IMR-90 (cell line): ENCODE measurements at regions not wholly inside any gene's neighbourhood (a gene's known extent, or its start where the extent isn't known, plus 50 kb on each side); places are given as distances from the start of the nearest gene placed in this dataset.

ENCODE experiments used
- ATAC-seq: fragments of 200-7000 bp; cut with Tn5 transposase; 2 replicates; pipeline ENCODE4 v1.9.1; 2020; ENCODE audit warnings: low read depth, mild to moderate bottlenecking, moderate library complexity
- BruUV-seq: library from RNA; stranded (reverse); fragments of 400-500 nt; replicated peaks from 2 replicates; lab custom pipeline; 2021; lab: Mats Ljungman, UMichigan
- CTCF ChIA-PET: fragments of 300-600 bp; formaldehyde crosslinking; extraction: SDS; loops from one replicate; lab custom pipeline; 2021; ENCODE audit warnings: antibody characterized with exemption; lab: Yijun Ruan, JAX
- POLR2A ChIA-PET: fragments of 300-600 bp; sonication (Branson Sonifier 250); formaldehyde crosslinking; loops from one replicate; lab custom pipeline; 2022; ENCODE audit warnings: antibody characterized with exemption; ENCODE audit not compliant: unreplicated experiment; lab: Charles Lee
- DNase-seq: peaks from one replicate; pipeline ENCODE4 v3.0.0; 2013
- H2AFZ ChIP-seq: replicated peaks from 2 replicates; pipeline ENCODE3; 2013; ENCODE audit warnings: low read length, mild to moderate bottlenecking; ENCODE audit not compliant: poor library complexity
- H2AK5ac ChIP-seq: 2 replicates; pipeline ENCODE4 v1.6.1; 2013; ENCODE audit warnings: low read depth, low read length, inconsistent platforms
- H2AK9ac ChIP-seq: replicated peaks from 2 replicates; pipeline ENCODE3; 2013; ENCODE audit warnings: mild to moderate bottlenecking, low read depth, low read length, moderate library complexity; ENCODE audit not compliant: poor library complexity
- H2BK120ac ChIP-seq: 2 replicates; pipeline ENCODE4 v1.6.1; 2013; ENCODE audit warnings: low read depth, low read length, inconsistent platforms
- H2BK15ac ChIP-seq: 3 replicates; pipeline ENCODE4 v1.6.1; 2013; ENCODE audit warnings: low read depth, low read length, inconsistent platforms
- H2BK20ac ChIP-seq: 2 replicates; pipeline ENCODE4 v1.6.1; 2013; ENCODE audit warnings: low read depth, mild to moderate bottlenecking, inconsistent platforms, low read length, moderate library complexity
- H2BK5ac ChIP-seq: 2 replicates; pipeline ENCODE4 v1.6.1; 2013; ENCODE audit warnings: mild to moderate bottlenecking, low read depth, low read length, inconsistent platforms; ENCODE audit not compliant: poor library complexity, severe bottlenecking
- H3K14ac ChIP-seq: replicated peaks from 2 replicates; pipeline ENCODE4 v1.6.1; 2013; ENCODE audit warnings: low read depth, low read length, inconsistent platforms
- H3K18ac ChIP-seq: 2 replicates; pipeline ENCODE4 v1.6.1; 2013; ENCODE audit warnings: low read depth, low read length, control low read depth
- H3K23ac ChIP-seq: 2 replicates; pipeline ENCODE4 v1.6.1; 2013; ENCODE audit warnings: low read depth, low read length, inconsistent platforms
- H3K27ac ChIP-seq: 2 replicates; pipeline ENCODE4 v1.5.1; 2013; ENCODE audit warnings: mild to moderate bottlenecking, control low read depth, low read length; ENCODE audit not compliant: insufficient read depth
- H3K27me3 ChIP-seq: 2 replicates; pipeline ENCODE4 v1.6.1; 2013; ENCODE audit warnings: low read length; ENCODE audit not compliant: control insufficient read depth, insufficient read depth
- H3K36me3 ChIP-seq: 2 replicates; pipeline ENCODE4 v1.6.1; 2013; ENCODE audit warnings: low read length, mixed read lengths; ENCODE audit not compliant: control insufficient read depth, insufficient read depth
- H3K4ac ChIP-seq: 2 replicates; pipeline ENCODE4 v1.6.1; 2013; ENCODE audit warnings: low read depth, low read length, inconsistent platforms
- H3K4me1 ChIP-seq: 2 replicates; pipeline ENCODE4 v1.6.1; 2013; ENCODE audit warnings: low read length, mixed read lengths; ENCODE audit not compliant: control insufficient read depth, insufficient read depth
- H3K4me2 ChIP-seq: 2 replicates; pipeline ENCODE4 v1.6.1; 2013; ENCODE audit warnings: low read depth, mild to moderate bottlenecking, control low read depth, low read length, moderate library complexity
- H3K4me3 ChIP-seq: 2 replicates; pipeline ENCODE4 v1.5.1; 2013; ENCODE audit warnings: low read depth, mild to moderate bottlenecking, control low read depth, low read length, moderate library complexity; ENCODE audit not compliant: insufficient read depth
- H3K56ac ChIP-seq: 2 replicates; pipeline ENCODE4 v1.6.1; 2013; ENCODE audit warnings: low read length, inconsistent platforms; ENCODE audit not compliant: insufficient read depth; ENCODE audit errors: extremely low read depth
- H3K79me1 ChIP-seq, 2 experiments: 2 replicates each; pipeline ENCODE4 v1.6.1; 2013; ENCODE audit warnings: low read length in 2 of 2, inconsistent platforms in 1 of 2, low read depth in 1 of 2
- H3K9ac ChIP-seq: 2 replicates; pipeline ENCODE4 v1.6.1; 2013; ENCODE audit warnings: low read depth, low read length, control low read depth
- H3K9me1 ChIP-seq: 2 replicates; pipeline ENCODE4 v1.6.1; 2013; ENCODE audit warnings: low read length, inconsistent platforms; ENCODE audit not compliant: insufficient read depth
- H3K9me3 ChIP-seq: 2 replicates; pipeline ENCODE4 v1.6.1; 2013; ENCODE audit warnings: low read length; ENCODE audit not compliant: control insufficient read depth, insufficient read depth
- H4K20me1 ChIP-seq: 2 replicates; pipeline ENCODE4 v1.6.1; 2013; ENCODE audit warnings: low read length, inconsistent platforms; ENCODE audit not compliant: insufficient read depth
- H4K5ac ChIP-seq: 2 replicates; pipeline ENCODE4 v1.6.1; 2013; ENCODE audit warnings: mild to moderate bottlenecking, low read depth, low read length, control low read depth
- H4K8ac ChIP-seq, 2 experiments: 2 replicates each; pipeline ENCODE4 v1.6.1; 2013; ENCODE audit warnings: low read depth in 2 of 2, low read length in 2 of 2, control low read depth in 1 of 2, inconsistent platforms in 1 of 2
- H4K91ac ChIP-seq: 2 replicates; pipeline ENCODE4 v1.6.1; 2013; ENCODE audit warnings: low read depth, low read length, inconsistent platforms; ENCODE audit not compliant: insufficient read depth
- CEBPB ChIP-seq: IDR thresholded peaks from 2 replicates; pipeline ENCODE4 v1.6.1; 2012; ENCODE audit warnings: low read depth, low read length, improper control_type of control experiment
- CHD1 ChIP-seq: IDR thresholded peaks from 2 replicates; pipeline ENCODE4 v1.6.1; 2012; ENCODE audit warnings: low read depth, low read length, improper control_type of control experiment
- MAZ ChIP-seq: IDR thresholded peaks from 2 replicates; pipeline ENCODE4 v1.6.1; 2012; ENCODE audit warnings: low read depth, mild to moderate bottlenecking, low read length, improper control_type of control experiment, moderate library complexity, borderline replicate concordance
- POLR2A ChIP-seq: IDR thresholded peaks from 2 replicates; pipeline ENCODE4 v1.6.1; 2012; ENCODE audit warnings: mild to moderate bottlenecking, low read depth, low read length
- WGBS, 2 experiments: methylation state at CpG; one replicate each; pipeline versions ENCODE4 v1.1.5 to v1.1.7; 2013; ENCODE audit warnings: missing lambda C conversion rate in 2 of 2; ENCODE audit not compliant: insufficient read length in 1 of 2; ENCODE audit errors: extremely low coverage in 2 of 2; 5-methylcytosine and 5-hydroxymethylcytosine counted together
- dilution Hi-C: fragments of 300-500 bp; cut with HindIII; formaldehyde crosslinking; loops from one replicate; pipeline ENCODE4 v1.14.3; 2018; ENCODE audit warnings: low sequenced_read_pairs; ENCODE audit not compliant: unreplicated experiment
- in situ Hi-C: fragments of 300-500 bp; cut with MboI; formaldehyde crosslinking; loops from 3 replicates; pipeline ENCODE4 v1.14.3; 2019; ENCODE audit warnings: low sequenced_read_pairs, inconsistent platforms, mixed read lengths
- intact Hi-C: fragments of 100-400 bp; cut with micrococcal nuclease; formaldehyde crosslinking; loops from 2 replicates; pipeline ENCODE4 v1.10.0; 2022

DNA sequence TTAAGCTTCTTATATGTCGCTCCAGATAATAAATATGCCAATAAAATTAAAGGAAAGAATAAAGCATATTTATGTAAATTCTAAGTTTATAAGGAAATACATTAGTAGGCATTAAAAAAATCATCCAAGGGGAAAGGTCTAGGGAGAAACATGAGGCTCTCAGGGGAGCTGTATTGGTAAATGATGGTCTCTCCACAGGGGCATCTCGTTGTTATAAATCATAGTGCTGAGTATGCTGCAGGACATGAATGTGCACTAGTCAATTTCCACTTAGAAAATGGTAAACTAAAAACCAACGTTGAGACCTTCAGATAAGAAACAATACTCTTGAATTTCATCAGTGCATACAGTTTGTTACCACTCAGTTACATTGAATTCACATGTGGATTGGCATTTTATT is 194.0 kb upstream of the AHR start:
- no peak overlapping the region for H2AK9ac ChIP-seq
- H3K14ac ChIP-seq = no peak overlapping the region
- H3K9me3 ChIP-seq = no peaks in the 10 kb centered on the region
- H3K4me3 ChIP-seq = no peak overlapping the region
- no TSS peak for BruUV-seq
- no peak overlapping the region for H3K23ac ChIP-seq
- H3K18ac ChIP-seq = no peak overlapping the region
- WGBS, 2 experiments = no CpG with 5 or more reads among the region's 3 CpGs
- H3K4ac ChIP-seq = no peak overlapping the region
- peaks cover 3% of the 10 kb centered on the region for H3K4me1 ChIP-seq
- in situ Hi-C loops (no loop called here), dilution Hi-C loops (no loop called here), intact Hi-C loops (no loop called here)
- TF ChIP-seq POLR2A (no peak), CEBPB (no peak), CHD1 (no peak), MAZ (no peak)
- ATAC-seq = no peak
- H2BK5ac ChIP-seq = no peak overlapping the region
- CTCF ChIA-PET = interaction anchor here (0.6 to 1.3 kb wide), 2 partner anchors 42 to 203 kb away, joined by 3 read pairs; no protein-coding TSS in a partner anchor
- no peak overlapping the region for H3K27ac ChIP-seq
- no peaks in the 10 kb centered on the region for H3K27me3 ChIP-seq
- no peaks in the 10 kb centered on the region for H3K36me3 ChIP-seq
- H3K79me1 ChIP-seq = no peaks in the 10 kb centered on the region
- H2BK15ac ChIP-seq = no peak overlapping the region
- no peak for DNase-seq
- no peak overlapping the region for H3K9ac ChIP-seq
- no peak overlapping the region for H4K5ac ChIP-seq
- H3K9me1 ChIP-seq = peaks cover 3% of the 10 kb centered on the region; the same call in 1 of the 2 replicates
- H2AK5ac ChIP-seq = no peak overlapping the region
- no peak overlapping the region for H3K4me2 ChIP-seq
- H3K56ac ChIP-seq = no peak overlapping the region
- H4K91ac ChIP-seq = no peak overlapping the region
- no peak overlapping the region for H2AFZ ChIP-seq
- no peaks in the 10 kb centered on the region for H4K20me1 ChIP-seq
- H4K8ac ChIP-seq = no peak overlapping the region
- H2BK120ac ChIP-seq = no peak overlapping the region
- POLR2A ChIA-PET = no interaction called here
- H2BK20ac ChIP-seq = no peak overlapping the region
